ENCODE measurements at regions not wholly inside any gene's neighbourhood (a gene's known extent, or its start where the extent isn't known, plus 50 kb on each side); places are given as distances from the start of the nearest gene placed in this dataset.

DNA sequence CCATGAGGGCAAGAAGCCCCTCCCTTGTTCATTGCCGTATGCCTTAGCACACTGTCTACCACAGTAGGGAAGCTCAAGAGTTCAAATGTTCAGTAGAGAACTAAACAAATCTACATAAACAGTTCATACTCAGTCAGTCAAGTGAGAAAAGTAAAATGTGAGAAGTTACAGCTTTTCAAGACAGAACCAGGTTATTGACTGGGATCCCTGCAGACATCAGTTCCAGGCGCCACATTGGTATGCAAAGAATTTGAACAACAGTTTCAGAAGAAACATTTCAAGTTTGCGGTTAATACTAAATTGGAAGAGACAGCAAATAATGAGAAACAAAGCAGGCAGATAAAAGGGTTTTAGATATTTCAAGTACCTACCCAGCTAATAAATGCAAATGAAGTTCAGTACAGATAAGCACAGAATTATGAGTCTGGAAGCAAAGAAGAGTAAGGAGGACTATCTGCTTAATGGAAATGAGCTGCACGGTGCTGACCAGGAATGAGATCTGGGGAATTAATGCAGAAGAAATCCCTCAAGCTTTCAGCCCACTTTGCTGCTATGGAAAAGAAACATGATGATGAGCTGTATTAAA lies 246.2 kb downstream of the HACE1 start:
- TF ChIP-seq, protein P1, sequence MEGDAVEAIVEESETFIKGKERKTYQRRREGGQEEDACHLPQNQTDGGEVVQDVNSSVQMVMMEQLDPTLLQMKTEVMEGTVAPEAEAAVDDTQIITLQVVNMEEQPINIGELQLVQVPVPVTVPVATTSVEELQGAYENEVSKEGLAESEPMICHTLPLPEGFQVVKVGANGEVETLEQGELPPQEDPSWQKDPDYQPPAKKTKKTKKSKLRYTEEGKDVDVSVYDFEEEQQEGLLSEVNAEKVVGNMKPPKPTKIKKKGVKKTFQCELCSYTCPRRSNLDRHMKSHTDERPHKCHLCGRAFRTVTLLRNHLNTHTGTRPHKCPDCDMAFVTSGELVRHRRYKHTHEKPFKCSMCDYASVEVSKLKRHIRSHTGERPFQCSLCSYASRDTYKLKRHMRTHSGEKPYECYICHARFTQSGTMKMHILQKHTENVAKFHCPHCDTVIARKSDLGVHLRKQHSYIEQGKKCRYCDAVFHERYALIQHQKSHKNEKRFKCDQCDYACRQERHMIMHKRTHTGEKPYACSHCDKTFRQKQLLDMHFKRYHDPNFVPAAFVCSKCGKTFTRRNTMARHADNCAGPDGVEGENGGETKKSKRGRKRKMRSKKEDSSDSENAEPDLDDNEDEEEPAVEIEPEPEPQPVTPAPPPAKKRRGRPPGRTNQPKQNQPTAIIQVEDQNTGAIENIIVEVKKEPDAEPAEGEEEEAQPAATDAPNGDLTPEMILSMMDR (IDR thresholded peaks at IDR 0.05), result no peak
- no peak for TF ChIP-seq POLR2AphosphoS5 (IDR thresholded peaks at IDR 0.05)
- no peak for TF ChIP-seq EP300 (IDR thresholded peaks at IDR 0.05; ENCODE audit: low read depth)
- TF ChIP-seq POLR2A (IDR thresholded peaks at IDR 0.05), result no peak
